ENCODE measurements at regions not wholly inside any gene's neighbourhood (a gene's known extent, or its start where the extent isn't known, plus 50 kb on each side); places are given as distances from the start of the nearest gene placed in this dataset.

DNA sequence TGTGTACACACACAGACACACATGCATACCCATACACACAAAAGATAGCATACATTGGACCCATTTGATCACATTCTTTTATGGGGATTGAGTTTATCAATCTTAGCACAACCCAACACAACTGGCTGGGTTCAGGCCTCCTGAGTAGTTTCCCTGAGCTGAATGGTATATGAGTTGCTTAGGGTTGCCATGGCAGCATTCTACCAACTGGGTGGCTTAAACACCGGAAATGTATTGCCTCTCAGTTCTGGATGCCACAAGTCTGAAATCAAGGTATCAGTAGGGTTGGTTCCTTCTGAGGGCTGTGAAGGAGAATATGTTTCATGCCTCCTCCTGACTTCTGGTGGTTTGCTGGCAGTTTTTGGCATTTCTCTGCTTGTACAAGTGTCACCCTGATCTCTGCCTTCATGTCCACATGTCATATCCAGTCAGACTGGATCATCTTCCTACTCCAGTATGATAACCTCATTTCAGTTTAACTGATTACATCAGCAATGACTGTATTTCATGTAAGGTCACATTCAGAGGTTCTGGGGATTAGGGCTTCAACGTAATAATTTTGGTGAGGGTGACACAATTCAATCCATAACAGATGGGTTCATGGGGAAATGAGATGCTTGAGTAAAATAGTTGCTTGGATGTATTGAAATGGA, 212.7 kb downstream of the KCNE4 start:
- TF ChIP-seq, protein P1, sequence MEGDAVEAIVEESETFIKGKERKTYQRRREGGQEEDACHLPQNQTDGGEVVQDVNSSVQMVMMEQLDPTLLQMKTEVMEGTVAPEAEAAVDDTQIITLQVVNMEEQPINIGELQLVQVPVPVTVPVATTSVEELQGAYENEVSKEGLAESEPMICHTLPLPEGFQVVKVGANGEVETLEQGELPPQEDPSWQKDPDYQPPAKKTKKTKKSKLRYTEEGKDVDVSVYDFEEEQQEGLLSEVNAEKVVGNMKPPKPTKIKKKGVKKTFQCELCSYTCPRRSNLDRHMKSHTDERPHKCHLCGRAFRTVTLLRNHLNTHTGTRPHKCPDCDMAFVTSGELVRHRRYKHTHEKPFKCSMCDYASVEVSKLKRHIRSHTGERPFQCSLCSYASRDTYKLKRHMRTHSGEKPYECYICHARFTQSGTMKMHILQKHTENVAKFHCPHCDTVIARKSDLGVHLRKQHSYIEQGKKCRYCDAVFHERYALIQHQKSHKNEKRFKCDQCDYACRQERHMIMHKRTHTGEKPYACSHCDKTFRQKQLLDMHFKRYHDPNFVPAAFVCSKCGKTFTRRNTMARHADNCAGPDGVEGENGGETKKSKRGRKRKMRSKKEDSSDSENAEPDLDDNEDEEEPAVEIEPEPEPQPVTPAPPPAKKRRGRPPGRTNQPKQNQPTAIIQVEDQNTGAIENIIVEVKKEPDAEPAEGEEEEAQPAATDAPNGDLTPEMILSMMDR (conservative IDR thresholded peaks at IDR 0.05; ENCODE audit: low read depth, low read length), result no peak
- no peak for TF ChIP-seq NFE2L2 (IDR thresholded peaks at IDR 0.05; ENCODE audit: low read depth, low read length)
- TF ChIP-seq, protein P2, sequence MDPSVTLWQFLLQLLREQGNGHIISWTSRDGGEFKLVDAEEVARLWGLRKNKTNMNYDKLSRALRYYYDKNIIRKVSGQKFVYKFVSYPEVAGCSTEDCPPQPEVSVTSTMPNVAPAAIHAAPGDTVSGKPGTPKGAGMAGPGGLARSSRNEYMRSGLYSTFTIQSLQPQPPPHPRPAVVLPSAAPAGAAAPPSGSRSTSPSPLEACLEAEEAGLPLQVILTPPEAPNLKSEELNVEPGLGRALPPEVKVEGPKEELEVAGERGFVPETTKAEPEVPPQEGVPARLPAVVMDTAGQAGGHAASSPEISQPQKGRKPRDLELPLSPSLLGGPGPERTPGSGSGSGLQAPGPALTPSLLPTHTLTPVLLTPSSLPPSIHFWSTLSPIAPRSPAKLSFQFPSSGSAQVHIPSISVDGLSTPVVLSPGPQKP (IDR thresholded peaks at IDR 0.05; ENCODE audit: borderline replicate concordance, low read depth, low read length), result no peak

Measured in IMR-90 (cell line).